G401.6 (cell line): ENCODE measurements at regions not wholly inside any gene's neighbourhood (a gene's known extent, or its start where the extent isn't known, plus 50 kb on each side); places are given as distances from the start of the nearest gene placed in this dataset.
"Not testable (repeated sequence)": the region's sequence is repeated elsewhere in the genome, so short reads cannot be mapped to it uniquely, and the experiment has no call there.

ENCODE experiments used
- FAIRE-seq: peaks from 2 replicates; lab custom pipeline; 2012; peaks lifted over from hg19 to GRCh38; lab: Jason Lieb, UNC

DNA sequence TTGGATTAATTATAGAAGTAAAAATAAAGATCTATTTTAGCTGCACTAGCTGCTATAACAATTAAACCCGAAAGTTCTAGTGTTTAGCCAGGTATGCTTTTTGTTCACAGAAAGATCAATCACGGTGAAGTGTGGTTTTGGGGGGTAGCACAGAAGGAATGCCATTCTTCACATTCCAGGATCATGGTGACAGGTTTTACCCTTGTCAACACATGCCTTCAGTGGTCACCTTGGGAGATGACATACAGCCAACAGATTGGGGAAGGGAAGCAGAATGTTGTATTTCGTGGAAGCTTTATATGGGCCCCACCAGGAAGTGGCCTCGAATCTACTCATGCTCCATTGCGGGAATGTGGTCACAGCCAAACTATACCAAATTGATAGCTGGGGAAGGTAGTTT is 753.6 kb downstream of the RAPGEF2 start:
- FAIRE-seq, result no peak

DNA sequence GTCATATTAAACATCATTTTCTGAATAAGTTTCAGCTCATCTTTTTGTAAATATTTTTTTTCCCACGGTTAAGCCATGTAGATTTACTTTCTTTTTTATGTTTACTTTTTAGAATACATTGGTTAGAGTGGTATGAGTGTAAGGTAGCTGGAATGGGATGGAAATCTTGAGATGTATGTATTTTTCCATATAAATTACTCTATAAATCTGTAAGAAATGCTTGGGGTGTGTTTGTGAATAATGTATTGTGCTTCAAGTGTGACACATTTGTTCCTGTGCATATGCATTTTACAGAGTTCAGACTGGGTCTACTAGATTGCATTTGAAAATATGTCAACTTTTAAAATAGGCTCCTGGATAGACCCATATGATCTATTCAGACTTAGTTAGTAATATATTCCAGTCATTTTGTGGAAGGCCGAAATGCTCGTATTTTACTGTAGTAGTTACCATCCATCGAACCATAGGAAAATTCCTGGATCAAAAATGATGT is 756.8 kb downstream of the RAPGEF2 start:
- FAIRE-seq, result no peak

DNA sequence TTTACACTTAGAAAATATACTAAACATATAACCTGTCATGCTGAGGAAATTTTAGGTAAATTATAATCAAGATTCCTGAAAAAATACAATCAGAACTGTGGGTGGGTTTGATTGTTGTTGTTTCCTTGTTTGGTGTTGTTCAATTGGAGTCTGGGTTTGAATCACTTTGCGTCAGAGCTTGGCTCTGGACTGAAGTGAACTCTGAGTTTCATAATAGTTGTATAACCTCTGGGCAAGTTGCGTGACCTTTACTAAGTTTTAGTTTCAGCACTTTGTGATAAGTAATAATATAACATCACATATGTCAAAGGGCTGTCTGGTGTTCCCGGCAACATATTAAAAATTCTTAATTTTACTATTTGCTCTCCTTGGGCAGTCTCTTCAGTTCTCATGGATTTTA is 758.1 kb downstream of the RAPGEF2 start:
- FAIRE-seq, result no peak

DNA sequence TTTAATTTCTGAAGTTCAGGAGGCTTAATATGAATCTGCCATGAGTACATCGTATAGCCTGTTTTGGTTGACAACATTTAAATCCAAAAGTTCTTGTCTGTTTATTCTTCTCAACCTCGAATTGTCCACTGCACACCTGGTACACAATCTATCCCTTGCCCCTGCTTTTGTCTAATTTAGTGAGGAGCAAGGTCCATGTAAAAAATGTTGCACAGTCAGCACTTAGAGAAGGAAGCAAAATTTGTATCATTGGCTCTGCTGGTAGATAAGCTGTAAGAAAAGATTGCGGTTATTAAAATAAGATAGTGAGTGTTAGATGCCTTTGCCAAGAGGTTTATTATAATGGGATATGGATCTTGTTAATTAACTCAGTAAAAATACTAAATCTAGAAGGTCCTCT is 761.5 kb downstream of the RAPGEF2 start:
- no peak for FAIRE-seq

DNA sequence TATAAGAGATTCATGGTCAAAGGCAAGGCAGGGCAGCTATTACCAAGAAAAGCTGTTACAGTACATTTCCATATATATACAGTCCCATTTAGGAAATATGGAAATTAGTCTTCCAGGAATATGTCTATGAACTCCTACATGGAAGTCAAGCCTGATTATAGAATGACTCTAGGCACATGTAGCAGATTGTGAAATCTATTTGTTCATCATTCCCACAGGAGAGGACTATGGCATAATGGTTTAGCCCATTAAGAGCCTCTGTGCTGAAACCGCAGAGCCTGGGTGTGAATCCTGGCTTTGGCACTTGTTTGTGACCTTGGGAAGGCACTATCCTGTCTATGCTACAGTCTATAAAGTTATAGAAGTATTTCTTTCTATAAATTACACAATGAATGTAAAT is 764.8 kb downstream of the RAPGEF2 start:
- FAIRE-seq, result no peak

DNA sequence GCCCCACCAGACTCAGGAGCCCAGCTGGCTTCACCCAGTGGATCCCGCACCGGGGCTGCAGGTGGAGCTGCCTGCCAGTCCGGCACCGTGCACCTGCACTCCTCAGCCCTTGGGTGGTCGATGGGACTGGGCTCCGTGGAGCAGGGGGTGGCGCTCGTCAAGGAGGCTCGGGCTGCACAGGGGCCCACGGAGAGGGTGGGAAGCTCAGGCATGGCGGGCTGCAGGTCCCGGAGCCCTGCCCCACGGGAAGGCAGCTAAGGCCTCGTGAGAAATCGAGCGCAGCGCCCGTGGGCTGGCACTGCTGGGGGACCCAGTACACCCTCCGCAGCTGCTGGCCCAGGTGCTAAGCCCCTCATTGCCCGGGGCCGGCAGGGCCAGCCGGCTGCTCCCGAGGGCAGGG is 766.1 kb downstream of the RAPGEF2 start:
- not testable (repeated sequence) for FAIRE-seq

DNA sequence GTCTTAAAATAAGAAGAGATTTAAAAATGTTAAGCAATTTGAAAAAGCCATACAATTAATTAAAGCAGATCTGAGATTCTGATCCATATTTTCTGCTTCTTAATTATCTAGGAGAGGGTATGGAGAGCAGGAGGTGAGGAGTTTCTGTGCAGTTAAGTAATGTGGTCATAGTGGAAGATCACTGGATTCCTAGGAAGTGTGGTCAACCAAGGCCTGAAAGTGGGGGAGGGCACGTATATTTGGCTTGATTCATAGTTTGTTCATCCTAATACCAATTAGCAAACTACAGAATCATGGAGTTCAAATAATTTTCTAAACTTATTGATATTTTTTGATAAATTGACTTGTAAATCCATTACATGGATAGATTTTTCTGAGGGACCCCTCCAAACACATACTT is 768.3 kb downstream of the RAPGEF2 start:
- no peak for FAIRE-seq

DNA sequence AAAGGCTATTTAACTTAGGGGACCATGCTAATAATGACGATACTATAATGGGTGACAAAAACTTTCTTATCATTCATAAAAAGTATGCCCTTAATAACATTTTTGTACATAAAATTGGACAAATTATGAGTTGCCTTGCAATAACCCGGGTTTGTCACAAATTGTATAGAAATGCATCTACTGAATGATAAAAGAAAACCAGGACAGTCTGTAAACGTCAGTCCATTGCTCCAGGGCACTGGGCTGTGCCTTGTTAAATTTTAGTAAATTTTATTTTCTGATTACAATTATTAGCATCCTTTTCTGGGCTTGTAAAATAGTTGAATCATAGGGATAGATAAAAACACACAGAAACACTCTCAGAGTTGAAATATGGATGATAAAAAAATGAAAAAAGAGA is 778.3 kb downstream of the RAPGEF2 start:
- no peak for FAIRE-seq

DNA sequence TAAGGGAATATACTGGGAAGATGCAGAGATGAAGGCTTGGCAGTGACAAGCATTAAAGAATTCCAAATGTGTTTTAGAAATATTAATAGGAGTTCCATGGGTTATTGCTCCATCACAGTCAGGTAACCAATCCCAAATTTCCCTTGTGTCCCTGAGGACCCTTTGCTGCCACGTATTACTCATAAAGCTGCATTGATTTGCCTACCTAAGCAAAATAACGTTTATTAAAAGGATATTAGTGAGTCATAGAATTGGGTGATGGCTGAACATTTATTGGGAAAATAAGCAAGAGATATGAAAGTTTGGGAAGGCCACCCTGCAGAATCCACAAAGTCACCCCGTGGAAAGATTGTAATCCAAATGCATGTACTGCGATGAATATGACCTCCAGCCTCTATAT is 782.1 kb downstream of the RAPGEF2 start:
- no peak for FAIRE-seq

DNA sequence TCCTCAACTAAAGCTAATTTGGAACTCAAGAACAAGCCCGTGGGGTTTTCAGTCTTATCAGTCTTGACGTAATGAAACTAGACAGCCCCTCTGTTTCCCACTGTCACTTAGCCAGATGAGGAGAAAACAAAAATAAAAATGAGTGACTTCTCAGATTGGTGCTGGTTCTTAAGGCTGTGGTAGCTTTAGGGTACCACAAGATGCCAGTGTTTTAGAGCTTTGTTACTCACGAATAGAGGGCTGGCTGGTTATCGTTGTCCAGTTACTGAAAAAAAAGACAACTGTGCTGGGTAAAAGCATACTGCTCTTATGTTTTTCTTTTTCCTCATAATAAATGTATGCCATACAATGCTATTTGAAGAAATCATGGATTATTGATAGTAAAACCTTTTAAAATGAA is 796.7 kb downstream of the RAPGEF2 start:
- no peak for FAIRE-seq

DNA sequence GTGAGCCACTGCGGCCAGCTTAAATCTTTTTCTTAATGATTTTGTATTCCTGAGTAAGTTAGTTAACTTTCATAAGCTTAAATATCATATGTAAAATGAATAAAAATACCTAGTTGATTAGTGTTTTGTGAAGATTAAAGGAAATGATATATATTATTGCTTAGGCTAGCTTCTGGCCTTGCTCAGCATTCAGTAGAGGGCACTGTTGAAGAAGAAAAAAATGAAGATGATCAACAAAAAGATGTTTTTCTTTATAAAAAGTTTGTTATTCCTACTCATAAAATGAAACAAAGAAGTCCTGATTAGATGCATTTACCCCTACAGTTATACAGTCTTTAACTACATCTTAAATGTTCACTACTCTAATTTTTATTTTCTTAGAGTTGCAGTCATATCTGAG is 797.7 kb downstream of the RAPGEF2 start:
- no peak for FAIRE-seq

DNA sequence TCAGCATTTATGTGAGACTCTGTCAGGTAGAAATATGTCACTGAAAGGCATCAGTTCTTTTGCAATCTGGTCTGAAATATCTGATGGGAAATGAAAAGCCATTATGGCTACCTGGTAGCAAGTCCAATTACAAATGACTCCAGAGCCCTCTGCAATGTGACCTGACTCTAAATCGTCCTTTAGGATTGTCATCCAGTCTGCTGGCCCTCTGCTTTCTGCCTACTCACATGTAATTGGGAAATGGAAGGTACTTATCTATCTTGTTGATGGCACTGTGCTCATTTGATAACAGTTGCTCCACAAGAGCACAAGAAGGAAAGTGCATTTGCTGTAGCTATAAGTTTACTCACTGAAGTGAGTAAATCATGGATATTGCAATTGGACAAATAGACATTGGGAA is 799.8 kb downstream of the RAPGEF2 start:
- no peak for FAIRE-seq

DNA sequence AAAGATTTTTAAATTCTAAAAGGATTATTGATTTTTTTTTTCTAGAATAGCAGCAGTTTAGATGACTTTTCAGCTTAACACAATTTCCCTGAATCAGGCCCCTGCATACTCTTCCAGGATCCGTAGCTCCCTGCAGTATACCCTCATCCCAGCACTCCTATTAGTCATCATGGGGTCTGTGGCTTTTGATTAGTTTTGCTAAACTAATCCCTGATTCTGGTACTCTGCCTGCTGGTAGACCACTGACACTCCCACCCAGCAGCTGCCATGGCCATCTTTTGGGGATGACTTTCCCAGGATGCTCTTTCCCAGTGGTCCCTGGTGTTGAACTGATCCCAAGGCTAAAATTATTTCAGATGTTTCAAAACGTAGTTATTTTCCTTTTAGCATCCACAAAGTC is 802.0 kb downstream of the RAPGEF2 start:
- no peak for FAIRE-seq

DNA sequence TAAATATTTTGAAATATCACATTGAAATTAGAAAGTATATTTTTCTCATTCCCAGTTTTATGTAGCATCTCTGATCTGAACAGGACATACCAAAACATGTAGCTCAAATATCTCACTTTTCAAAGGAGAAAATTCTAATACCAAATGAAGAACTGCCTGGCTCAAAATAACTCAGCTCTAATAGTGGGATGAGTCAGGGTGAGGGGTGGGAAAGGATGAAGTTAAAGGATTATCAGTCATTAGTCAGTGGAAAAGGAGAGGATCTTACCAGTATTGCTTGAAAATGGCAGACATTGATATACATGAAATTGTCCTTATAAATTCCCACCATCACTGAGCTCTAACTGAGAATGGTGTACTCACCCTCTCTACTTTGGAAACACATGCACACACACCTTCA is 803.2 kb downstream of the RAPGEF2 start:
- FAIRE-seq, result no peak

DNA sequence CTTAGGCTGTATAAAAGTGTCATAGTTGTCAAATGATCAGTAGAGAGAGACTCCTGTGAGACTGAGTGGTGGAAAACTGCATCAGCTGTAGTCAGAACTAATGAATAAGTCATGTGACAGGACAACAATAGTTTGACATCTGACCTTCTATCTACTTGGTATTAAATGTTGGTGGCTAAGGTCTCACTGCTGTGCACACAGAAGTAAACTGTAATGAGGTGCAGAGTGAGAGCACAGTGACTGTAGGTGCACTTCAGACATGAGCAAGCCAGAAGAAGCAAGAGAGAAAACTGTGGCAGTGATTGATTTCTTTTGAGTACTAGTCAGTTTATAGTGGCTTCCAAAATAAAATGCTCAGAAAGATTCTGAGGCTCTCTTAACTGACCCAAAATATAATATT is 803.6 kb downstream of the RAPGEF2 start:
- no peak for FAIRE-seq

DNA sequence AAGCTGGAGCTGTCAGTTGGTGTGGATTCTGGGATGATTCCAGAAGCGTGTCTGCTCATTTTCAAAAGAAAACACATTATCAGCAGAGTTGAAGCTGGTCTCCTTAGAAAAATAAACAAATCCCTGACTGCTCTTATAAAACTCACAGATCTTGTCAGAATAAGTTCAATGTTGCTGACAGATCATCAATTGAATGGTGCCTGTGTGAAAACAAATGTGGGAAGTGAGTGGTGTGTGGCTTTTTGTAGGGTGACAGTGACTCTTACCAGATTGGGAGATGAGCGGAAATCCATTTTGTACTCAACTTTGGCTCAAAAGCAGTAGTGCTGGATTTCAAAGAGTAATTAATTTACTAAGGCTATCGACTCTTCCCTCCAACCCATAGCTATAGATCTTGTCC is 807.8 kb downstream of the RAPGEF2 start:
- FAIRE-seq, result no peak

DNA sequence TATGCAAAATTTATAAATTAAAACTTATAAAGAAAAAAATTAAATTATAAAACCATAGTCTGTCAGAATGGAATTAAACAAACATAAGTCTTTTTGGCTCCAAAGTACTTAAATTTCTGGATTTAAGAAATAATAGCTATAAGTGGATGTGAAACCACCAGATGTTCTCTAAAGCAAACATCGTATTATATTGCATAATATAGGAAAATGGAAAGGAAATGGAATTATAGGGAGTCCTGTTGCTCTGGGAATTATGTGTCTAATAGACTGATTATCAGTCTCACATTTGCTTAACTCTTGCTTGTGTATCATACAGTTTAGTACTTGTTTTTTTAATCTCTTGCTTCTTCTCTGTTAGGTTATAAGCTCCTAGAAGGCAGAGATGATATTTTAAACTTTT is 819.2 kb downstream of the RAPGEF2 start:
- no peak for FAIRE-seq

DNA sequence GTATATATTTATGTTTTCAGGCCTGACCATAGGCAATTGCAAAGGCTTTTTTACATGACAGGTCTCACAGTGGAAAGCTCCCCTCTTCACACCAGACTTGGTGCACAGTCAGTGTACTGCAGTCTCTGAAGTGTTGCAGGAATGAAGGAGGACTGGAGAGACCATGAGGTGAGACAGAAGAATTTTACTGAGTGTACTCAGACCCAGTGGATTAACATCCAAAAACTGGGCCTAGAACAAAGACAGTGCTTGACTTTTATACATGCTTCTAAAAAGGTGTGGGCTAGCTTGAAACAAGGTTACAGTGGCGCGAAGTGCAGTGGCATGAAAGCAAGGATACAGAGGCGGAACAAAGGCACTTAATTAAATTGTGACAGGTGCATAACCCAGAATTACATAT is 822.9 kb downstream of the RAPGEF2 start:
- FAIRE-seq, result no peak

DNA sequence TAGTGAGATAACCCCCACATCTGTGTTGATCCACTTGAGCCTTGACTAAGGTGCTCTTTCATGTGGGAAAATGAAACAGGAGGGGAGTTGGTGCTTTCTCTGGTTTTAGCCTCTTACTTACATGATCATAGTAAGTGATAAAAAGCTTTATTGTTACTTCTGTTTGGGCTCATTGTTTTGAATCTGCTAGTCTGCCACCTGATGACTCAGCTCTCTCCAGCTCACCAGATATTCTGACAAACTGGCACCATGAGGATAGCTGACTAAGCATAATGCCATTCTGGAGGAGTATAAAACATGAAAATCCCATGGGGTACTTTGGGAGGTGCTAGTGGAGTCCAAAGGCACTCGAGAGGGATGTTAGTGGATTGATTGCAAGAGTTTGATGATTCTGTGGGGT is 824.0 kb downstream of the RAPGEF2 start:
- FAIRE-seq, result no peak

DNA sequence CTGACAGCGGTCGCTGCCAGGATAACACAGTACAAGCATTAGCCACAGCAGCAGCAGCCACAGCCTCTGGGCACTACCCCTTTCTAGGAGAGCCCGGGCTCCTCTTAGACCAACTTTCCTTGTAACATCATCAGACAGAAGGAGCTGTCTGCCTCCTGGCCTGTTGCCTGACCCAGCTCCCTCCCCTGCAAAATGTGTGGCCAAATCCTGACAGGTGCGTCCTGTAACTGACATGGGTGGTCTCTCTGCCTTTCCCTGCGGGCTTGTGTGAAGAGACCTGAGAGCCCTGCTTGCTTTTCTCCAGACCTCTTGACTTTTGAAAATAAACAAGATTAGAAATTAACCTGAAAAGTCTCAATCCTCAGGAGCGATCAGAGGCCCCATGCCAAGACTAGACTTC is 824.9 kb downstream of the RAPGEF2 start:
- FAIRE-seq, result no peak

DNA sequence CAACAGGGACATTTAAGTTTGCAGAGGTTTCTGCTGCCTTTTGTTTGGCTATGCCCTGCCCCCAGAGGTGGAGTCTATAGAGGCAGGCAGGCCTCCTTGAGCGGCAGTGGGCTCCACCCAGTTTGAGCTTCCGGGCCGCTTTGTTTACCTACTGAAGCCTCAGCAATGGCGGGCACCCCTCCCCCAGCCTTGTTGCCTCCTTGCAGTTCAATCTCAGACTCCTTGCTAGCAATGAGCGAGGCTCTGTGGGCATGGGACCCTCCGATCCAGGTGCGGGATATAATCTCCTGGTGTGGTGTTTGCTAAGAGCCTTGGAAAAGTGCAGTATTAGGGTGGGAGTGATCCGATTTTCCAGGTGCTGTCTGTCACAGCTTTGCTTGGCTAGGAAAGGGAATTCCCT is 831.7 kb downstream of the RAPGEF2 start:
- not testable (repeated sequence) for FAIRE-seq

DNA sequence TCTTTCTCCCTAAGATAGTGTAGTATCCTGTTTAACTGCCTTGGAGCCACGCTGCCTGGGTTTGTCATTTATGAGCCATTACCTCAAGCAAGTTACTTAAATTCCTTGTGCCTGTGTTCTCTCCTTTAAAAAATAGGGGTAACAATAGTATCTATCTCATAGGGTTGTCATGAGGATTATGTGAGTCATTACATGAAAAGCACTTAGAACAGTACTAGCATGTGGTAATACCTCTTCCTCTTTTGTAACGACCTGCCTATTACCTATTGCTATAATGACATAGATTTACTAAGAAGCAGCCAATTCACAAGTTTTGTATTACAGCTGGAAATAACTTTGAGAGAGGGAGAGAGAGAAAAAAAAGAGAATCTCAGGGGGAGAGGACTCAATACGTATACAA is 834.7 kb downstream of the RAPGEF2 start:
- no peak for FAIRE-seq

DNA sequence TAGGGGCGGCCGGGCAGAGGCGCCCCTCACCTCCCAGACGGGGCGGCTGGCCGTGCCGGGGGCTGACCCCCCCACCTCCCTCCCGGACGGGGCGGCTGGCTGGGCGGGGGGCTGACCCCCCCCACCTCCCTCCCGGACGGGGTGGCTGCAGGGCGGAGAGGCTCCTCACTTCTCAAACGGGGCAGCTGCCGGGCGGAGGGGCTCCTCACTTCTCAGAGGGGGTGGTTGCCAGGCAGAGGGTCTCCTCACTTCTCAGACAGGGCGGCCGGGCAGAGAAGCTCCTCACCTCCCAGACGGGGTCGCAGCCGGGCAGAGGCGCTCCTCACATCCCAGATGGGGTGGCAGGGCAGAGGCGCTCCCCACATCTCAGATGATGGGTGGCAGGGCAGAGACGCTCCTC is 836.8 kb downstream of the RAPGEF2 start:
- FAIRE-seq, result not testable (repeated sequence)

DNA sequence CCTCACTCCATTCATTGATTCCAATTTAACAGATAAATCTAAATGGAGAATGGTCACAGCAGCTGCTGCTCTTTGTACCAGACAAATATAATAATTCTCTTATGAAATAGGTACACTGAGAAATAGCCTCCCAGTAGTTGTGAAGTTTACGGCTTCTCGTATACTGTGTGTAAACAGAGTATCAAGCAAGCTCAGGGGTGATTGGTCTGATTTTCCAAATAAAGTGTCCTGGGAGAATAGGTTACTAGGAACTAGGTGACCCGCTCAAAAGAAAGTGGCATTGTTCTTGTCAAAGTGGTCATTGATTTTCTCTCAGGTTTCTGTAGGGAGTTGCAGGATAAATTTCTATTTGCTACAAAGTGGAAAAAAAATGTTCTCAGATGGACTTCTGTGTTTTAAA is 838.2 kb downstream of the RAPGEF2 start:
- no peak for FAIRE-seq

DNA sequence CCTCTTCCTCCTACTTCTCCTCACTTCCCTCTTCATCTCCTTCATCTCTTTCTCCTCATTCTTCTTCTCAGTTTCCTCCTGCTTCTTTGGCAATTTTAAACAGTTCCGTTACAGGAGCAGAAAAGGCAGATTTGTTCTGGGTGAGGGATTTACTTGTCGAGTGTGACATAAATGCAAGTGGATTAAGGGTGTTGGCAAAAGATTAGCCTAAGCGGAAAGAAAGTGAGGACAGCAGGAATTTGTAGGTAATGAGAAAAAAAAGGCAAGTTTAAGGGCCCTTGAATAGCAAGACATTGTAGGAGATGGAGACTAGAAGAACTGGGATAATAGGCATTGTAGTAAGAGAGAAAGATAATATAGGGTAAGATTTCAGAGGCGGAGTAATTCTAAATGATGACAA is 841.6 kb downstream of the RAPGEF2 start:
- no peak for FAIRE-seq
